GM21526 (cell line): ENCODE measurements at regions not wholly inside any gene's neighbourhood (a gene's known extent, or its start where the extent isn't known, plus 50 kb on each side); places are given as distances from the start of the nearest gene placed in this dataset.

Experiments
- ATAC-seq: cut with Tn5 transposase; IDR thresholded peaks from one replicate; pipeline ENCODE4 v1.9.1; 2021; ENCODE audit warnings: moderate library complexity; ENCODE audit not compliant: unreplicated experiment, low FRiP score

DNA sequence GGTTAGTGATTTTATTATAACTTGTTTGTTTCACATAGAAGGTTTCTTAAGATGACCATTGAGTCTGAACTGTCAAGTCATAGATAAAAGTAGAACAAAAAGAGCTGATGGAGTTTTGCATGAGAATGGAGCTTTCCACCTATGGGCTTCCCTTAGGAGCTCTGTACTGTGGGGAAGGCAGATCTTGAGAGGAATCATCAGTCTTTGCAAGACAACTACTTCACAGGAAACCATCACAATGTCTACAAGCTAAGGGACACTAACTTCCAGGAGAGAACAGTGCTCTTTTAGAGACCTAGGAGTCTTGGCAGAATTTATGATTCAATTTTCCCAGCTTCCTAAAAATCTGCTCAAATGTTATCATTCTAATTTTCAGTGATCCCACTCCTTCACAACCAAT, 78.2 kb downstream of the FBXO5 start:
- ATAC-seq = no peak

DNA sequence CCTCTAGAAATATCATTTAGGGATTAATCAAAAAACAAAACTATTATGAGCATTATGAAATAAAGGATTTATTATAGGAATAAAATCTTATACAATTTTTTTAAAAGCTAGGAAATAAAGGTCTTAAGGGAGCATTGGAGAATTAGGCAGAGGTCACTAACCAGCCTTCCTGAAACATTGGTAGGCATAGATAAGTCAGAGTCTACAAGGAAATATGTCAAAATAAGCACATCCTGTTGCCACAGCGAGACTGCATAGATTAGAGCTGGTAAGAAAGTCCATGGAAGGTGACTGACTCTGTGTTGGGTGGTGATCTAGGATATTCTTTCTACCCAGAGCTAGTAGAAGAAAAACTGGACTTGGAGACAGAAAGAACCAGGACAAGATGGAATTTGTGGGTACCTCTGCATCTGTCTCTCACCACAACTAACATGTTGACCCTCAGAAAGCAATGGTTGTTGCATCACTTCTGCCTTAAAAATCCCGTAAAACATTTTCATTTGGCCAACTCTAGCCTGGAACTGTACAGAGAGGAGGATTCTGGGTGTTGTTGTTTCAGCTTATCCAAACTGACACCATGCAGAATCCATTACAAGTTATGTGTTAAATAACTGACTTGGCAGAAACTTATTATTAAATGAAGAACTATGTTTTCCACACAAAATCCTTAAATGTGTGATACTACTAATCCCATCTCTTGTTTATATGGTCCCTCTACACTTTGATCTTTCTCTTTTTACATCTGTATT, 77.1 kb downstream of the FBXO5 start:
- no peak for ATAC-seq

DNA sequence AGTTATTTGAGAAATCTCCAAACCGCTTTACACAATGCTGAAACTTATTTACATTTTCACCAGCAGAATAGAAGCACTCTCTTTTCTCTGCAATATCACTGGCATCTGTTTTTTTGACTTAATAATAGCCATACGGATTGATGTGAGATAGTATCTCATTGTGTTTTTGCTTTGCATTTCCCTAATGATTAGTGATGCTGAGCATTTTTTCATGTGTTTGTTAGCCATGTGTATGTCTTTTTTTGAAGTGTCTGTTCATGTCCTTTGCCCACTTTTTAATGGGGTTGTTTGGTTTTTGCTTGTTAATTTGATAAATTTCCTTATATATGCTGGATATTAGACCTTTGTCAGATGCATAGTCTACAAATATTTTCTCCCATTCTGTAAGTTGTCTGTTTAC, 73.6 kb downstream of the FBXO5 start:
- no peak for ATAC-seq

DNA sequence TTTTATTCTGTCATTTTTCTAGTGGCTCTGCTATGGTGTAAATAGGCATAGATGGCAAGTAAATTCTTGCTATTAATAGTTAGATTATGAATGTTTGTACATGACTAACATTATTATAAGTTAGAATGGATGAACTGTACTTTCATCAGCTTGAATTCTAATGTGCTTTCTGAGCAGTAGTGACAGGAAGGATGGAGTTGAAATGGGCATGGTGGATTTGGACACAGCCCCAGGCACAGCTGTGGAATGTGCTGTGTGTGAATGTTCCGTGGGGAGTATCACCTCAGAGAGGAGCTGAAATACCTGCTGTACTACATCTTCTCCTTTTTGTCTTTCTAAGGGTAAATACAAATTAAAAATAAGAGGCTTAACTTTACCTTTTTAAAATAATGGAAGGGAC, 66.8 kb downstream of the FBXO5 start:
- ATAC-seq = no peak

DNA sequence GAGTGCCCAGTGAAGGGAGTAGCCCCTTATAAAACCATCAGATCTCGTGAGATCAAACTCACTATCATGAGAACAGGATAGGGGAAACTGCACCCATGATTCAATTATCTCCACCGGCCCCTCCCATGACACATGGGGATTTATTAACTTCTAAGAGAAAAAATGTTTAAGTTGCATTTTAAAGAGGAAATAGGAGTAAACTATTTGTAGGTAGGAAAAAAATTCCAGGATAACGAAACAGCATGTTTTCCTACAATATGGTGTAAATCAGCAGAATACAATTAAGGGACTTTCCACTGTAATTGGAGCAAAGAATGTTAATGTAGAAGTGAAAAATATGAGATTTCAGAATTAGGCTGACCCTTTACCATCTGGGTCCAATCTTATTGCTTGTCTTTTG, 63.9 kb downstream of the FBXO5 start:
- no peak for ATAC-seq

DNA sequence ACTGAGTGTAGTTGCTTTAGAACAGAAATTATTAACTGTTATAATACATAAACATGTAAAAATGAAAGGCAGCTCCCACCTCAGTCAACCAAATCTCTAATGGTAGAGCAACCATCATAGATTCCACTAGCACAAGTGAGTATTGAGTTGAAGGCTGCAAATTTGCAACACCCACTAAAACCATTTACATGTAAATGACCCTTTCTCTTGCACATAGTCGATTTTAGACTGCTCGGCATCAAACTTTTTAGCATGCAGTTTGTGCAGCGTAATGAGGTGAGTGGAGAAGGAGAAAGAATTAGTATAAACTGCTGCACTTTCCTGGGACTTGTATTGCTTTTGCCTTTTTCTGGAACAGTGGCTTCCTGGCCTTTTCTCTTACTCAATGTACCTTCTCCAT, 62.8 kb downstream of the FBXO5 start:
- no peak for ATAC-seq
